GM23338 (cell line): ENCODE measurements at regions not wholly inside any gene's neighbourhood (a gene's known extent, or its start where the extent isn't known, plus 50 kb on each side); places are given as distances from the start of the nearest gene placed in this dataset.
"Not testable (repeated sequence)": the region's sequence is repeated elsewhere in the genome, so short reads cannot be mapped to it uniquely, and the experiment has no call there.

ENCODE experiments used
- ATAC-seq: fragments of 200-7000 bp; cut with Tn5 transposase; 3 replicates; pipeline ENCODE4 v1.9.1; 2020
- DNase-seq: peaks from one replicate; pipeline ENCODE4 v3.0.0-alpha.2; 2015; ENCODE audit warnings: low spot score
- H2AFZ ChIP-seq: fragments of 200-600 bp; sonication (generic); 2 replicates; pipeline ENCODE4 v1.8.0; 2016; ENCODE audit warnings: antibody characterized with exemption, mild to moderate bottlenecking, moderate library complexity
- H3F3A ChIP-seq: fragments of 200-600 bp; sonication (generic); replicated peaks from 2 replicates; pipeline ENCODE4 v1.8.0; 2017; ENCODE audit warnings: antibody characterized with exemption, mixed run types, low read depth
- H3K27ac ChIP-seq: fragments of 200-600 bp; sonication (generic); 2 replicates; pipeline ENCODE4 v1.6.1; 2016; ENCODE audit warnings: low read depth
- H3K27me3 ChIP-seq: fragments of 200-600 bp; sonication (generic); 2 replicates; pipeline ENCODE4 v1.8.0; 2016; ENCODE audit warnings: mild to moderate bottlenecking, mixed run types, moderate library complexity; ENCODE audit not compliant: insufficient read depth
- H3K36me3 ChIP-seq: fragments of 200-600 bp; sonication (generic); 2 replicates; pipeline ENCODE4 v1.8.0; 2016; ENCODE audit warnings: mild to moderate bottlenecking; ENCODE audit not compliant: insufficient read depth
- H3K4me1 ChIP-seq: fragments of 200-600 bp; sonication (generic); 2 replicates; pipeline ENCODE4 v1.8.0; 2016; ENCODE audit warnings: mild to moderate bottlenecking, moderate library complexity; ENCODE audit not compliant: insufficient read depth
- H3K4me2 ChIP-seq: fragments of 200-600 bp; sonication (generic); 2 replicates; pipeline ENCODE4 v1.7.1; 2017; ENCODE audit warnings: mixed run types
- H3K4me3 ChIP-seq: fragments of 200-600 bp; sonication (generic); 2 replicates; pipeline ENCODE4 v1.6.1; 2016; ENCODE audit warnings: mixed run types
- H3K79me2 ChIP-seq: fragments of 200-600 bp; sonication (generic); replicated peaks from 2 replicates; pipeline ENCODE4 v1.8.0; 2017; ENCODE audit warnings: mild to moderate bottlenecking; ENCODE audit not compliant: insufficient read depth
- H3K9me2 ChIP-seq: fragments of 200-600 bp; sonication (generic); 2 replicates; pipeline ENCODE4 v1.8.0; 2017; ENCODE audit not compliant: insufficient read depth
- H4K20me1 ChIP-seq: fragments of 200-600 bp; sonication (generic); replicated peaks from 2 replicates; pipeline ENCODE4 v1.8.0; 2017; ENCODE audit warnings: mild to moderate bottlenecking; ENCODE audit not compliant: insufficient read depth
- H3K27ac Mint-ChIP-seq: 2 replicates; pipeline ENCODE4 v1.8.0; 2020; ENCODE audit warnings: inconsistent platforms, mild to moderate bottlenecking, moderate library complexity, mixed read lengths
- H3K27me3 Mint-ChIP-seq: 3 replicates; pipeline ENCODE4 v1.8.0; 2022; ENCODE audit warnings: low read depth, mild to moderate bottlenecking, moderate library complexity, mixed read lengths, inconsistent platforms; ENCODE audit not compliant: insufficient read depth, poor library complexity
- H3K36me3 Mint-ChIP-seq: 3 replicates; pipeline ENCODE4 v1.8.0; 2021; ENCODE audit warnings: low read depth, mild to moderate bottlenecking, inconsistent platforms, moderate library complexity, mixed read lengths
- H3K4me1 Mint-ChIP-seq: 3 replicates; pipeline ENCODE4 v1.8.0; 2020; ENCODE audit warnings: mild to moderate bottlenecking, inconsistent platforms, mixed read lengths
- H3K4me3 Mint-ChIP-seq: 3 replicates; pipeline ENCODE4 v1.8.0; 2021; ENCODE audit warnings: moderate library complexity, mild to moderate bottlenecking, inconsistent platforms, mixed read lengths
- H3K9me3 Mint-ChIP-seq: 3 replicates; pipeline ENCODE4 v1.8.0; 2020; ENCODE audit warnings: moderate library complexity, mild to moderate bottlenecking, inconsistent platforms, mixed read lengths
- EZH2 ChIP-seq: fragments of 200-600 bp; sonication (generic); IDR thresholded peaks from one replicate; pipeline ENCODE4 v1.8.0; 2017; ENCODE audit warnings: antibody characterized with exemption, mild to moderate bottlenecking, low read depth; ENCODE audit not compliant: unreplicated experiment
- EZH2phosphoT487 ChIP-seq: fragments of 200-600 bp; sonication (generic); IDR thresholded peaks from one replicate; pipeline ENCODE4 v1.8.1; 2018; ENCODE audit warnings: antibody characterized with exemption; ENCODE audit not compliant: unreplicated experiment
- JUNB ChIP-seq: IDR thresholded peaks from one replicate; pipeline ENCODE4 v1.6.1; 2016; ENCODE audit warnings: antibody characterized with exemption; ENCODE audit not compliant: unreplicated experiment
- POLR2AphosphoS5 ChIP-seq: IDR thresholded peaks from 2 replicates; pipeline ENCODE4 v1.6.1; 2016; ENCODE audit warnings: antibody characterized with exemption, low read depth
- REST ChIP-seq: IDR thresholded peaks from one replicate; pipeline ENCODE4 v1.6.1; 2018; ENCODE audit warnings: antibody characterized with exemption; ENCODE audit not compliant: unreplicated experiment
- STAT1 ChIP-seq: IDR thresholded peaks from one replicate; pipeline ENCODE4 v1.6.1; 2016; ENCODE audit warnings: antibody characterized with exemption; ENCODE audit not compliant: unreplicated experiment
- ZNF114 ChIP-seq: fragments of 250-450 bp; sonication (Bioruptor Pico); IDR thresholded peaks from 2 replicates; pipeline ENCODE4 v1.5.0; 2020; ENCODE audit warnings: mild to moderate bottlenecking, moderate library complexity
- ZNF331 ChIP-seq: fragments of 250-450 bp; sonication (Bioruptor Pico); IDR thresholded peaks from 2 replicates; pipeline ENCODE4 v1.5.0; 2020; ENCODE audit warnings: low read depth, mild to moderate bottlenecking, moderate library complexity
- ZNF462 ChIP-seq: fragments of 250-450 bp; sonication (Bioruptor Pico); IDR thresholded peaks from 2 replicates; pipeline ENCODE4 v1.5.0; 2020; ENCODE audit warnings: mild to moderate bottlenecking, moderate library complexity
- TF ChIP-seq, protein P1 (sequence below): IDR thresholded peaks from 2 replicates; pipeline ENCODE4 v1.6.1; 2016; ENCODE audit warnings: antibody characterized with exemption

GRCh38 chr1:99506631-99507030, 139.3 kb upstream of the PALMD start:
- H3K79me2 ChIP-seq: no peaks in the 10 kb centered on the region
- Mint-ChIP-seq H3K4me3 (no peak overlapping the region), H3K9me3 (peaks cover 50% of the 10 kb centered on the region), H3K4me1 (no peaks in the 10 kb centered on the region), H3K27ac (no peak overlapping the region), H3K36me3 (peaks cover 46% of the 10 kb centered on the region), H3K27me3 (peaks cover 2% of the 10 kb centered on the region)
- 0 out of 2 replicates have a peak, but pooled peaks cover 2% of the 10 kb centered on the region for H3K36me3 ChIP-seq
- H3F3A ChIP-seq: no peaks in the 10 kb centered on the region
- H3K4me1 ChIP-seq: no peaks in the 10 kb centered on the region
- H4K20me1 ChIP-seq: no peaks in the 10 kb centered on the region
- DNase-seq: no peak
- no peak overlapping the region for H3K4me2 ChIP-seq
- no peak for TF ChIP-seq ZNF114
- no peak for TF ChIP-seq ZNF331 (CRISPR knock-in tag)
- TF ChIP-seq REST: no peak
- TF ChIP-seq EZH2: no peak
- TF ChIP-seq EZH2phosphoT487: no peak
- TF ChIP-seq POLR2AphosphoS5: no peak
- no peak for TF ChIP-seq ZNF462 (CRISPR knock-in tag)
- TF ChIP-seq STAT1: no peak
- no peak for TF ChIP-seq JUNB
- TF ChIP-seq, protein P1, sequence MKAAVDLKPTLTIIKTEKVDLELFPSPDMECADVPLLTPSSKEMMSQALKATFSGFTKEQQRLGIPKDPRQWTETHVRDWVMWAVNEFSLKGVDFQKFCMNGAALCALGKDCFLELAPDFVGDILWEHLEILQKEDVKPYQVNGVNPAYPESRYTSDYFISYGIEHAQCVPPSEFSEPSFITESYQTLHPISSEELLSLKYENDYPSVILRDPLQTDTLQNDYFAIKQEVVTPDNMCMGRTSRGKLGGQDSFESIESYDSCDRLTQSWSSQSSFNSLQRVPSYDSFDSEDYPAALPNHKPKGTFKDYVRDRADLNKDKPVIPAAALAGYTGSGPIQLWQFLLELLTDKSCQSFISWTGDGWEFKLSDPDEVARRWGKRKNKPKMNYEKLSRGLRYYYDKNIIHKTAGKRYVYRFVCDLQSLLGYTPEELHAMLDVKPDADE: no peak
- H3K4me3 ChIP-seq: no peak overlapping the region
- no peak overlapping the region for H2AFZ ChIP-seq
- no peak for ATAC-seq
- H3K9me2 ChIP-seq: no peaks in the 10 kb centered on the region
- no peak overlapping the region for H3K27ac ChIP-seq
- H3K27me3 ChIP-seq: no peaks in the 10 kb centered on the region

DNA sequence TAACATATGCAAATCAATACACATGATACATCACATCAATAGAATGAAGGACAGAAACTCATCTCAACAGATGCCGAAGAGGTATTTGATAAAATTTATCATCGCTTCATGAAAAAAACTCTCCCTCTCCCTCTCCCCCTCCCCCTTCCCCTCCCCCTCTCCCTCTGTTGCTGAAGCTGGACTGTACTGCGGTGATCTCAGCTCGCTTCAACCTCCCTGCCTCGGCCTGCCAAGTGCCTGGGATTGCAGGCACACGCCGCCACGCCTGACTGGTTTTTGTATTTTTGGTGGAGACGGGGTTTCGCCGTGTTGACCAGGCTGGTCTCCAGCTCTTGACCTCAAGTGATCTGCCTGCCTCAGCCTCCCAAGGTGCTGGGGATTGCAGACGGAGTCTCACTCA, 138.5 kb upstream of the PALMD start:
- H3K79me2 ChIP-seq, H3K27me3 Mint-ChIP-seq, H3K27ac ChIP-seq, H3K27me3 ChIP-seq, H3K9me2 ChIP-seq, H4K20me1 ChIP-seq, H2AFZ ChIP-seq, ATAC-seq, H3K4me3 Mint-ChIP-seq, H3K4me2 ChIP-seq, H3K36me3 ChIP-seq, H3K4me1 ChIP-seq, H3K4me3 ChIP-seq, DNase-seq, H3K27ac Mint-ChIP-seq, H3F3A ChIP-seq, H3K4me1 Mint-ChIP-seq: not testable (repeated sequence)
- Mint-ChIP-seq H3K9me3 (peaks cover 55% of the 10 kb centered on the region), H3K36me3 (peaks cover 48% of the 10 kb centered on the region)
